H9 (cell line): ENCODE measurements at regions not wholly inside any gene's neighbourhood (a gene's known extent, or its start where the extent isn't known, plus 50 kb on each side); places are given as distances from the start of the nearest gene placed in this dataset.

Experiments
- DNase-seq: peaks from one replicate; pipeline ENCODE4 v3.0.0-alpha.2; 2017
- H2AFZ ChIP-seq: one replicate; pipeline ENCODE4 v1.6.1; 2013; ENCODE audit warnings: mild to moderate bottlenecking, low read length, control low read depth, moderate library complexity
- H2AK5ac ChIP-seq: 2 replicates; pipeline ENCODE4 v1.6.1; 2013; ENCODE audit warnings: low read length, control low read depth, mixed read lengths; ENCODE audit not compliant: insufficient read length
- H2BK120ac ChIP-seq: one replicate; pipeline ENCODE4 v1.6.1; 2013; ENCODE audit warnings: low read depth, mild to moderate bottlenecking, low read length, control low read depth, inconsistent platforms; ENCODE audit not compliant: poor library complexity, severe bottlenecking
- H2BK12ac ChIP-seq: 2 replicates; pipeline ENCODE4 v1.6.1; 2013; ENCODE audit warnings: low read length, control low read depth, mixed read lengths, low read depth; ENCODE audit not compliant: insufficient read length
- H2BK15ac ChIP-seq: 2 replicates; pipeline ENCODE4 v1.6.1; 2013; ENCODE audit warnings: low read depth, low read length, control low read depth
- H2BK20ac ChIP-seq: one replicate; pipeline ENCODE4 v1.6.1; 2013; ENCODE audit warnings: low read depth, mild to moderate bottlenecking, low read length, control low read depth, inconsistent platforms; ENCODE audit not compliant: poor library complexity, severe bottlenecking
- H2BK5ac ChIP-seq: 2 replicates; pipeline ENCODE4 v1.6.1; 2013; ENCODE audit warnings: low read length, control low read depth, mixed read lengths; ENCODE audit not compliant: insufficient read length
- H3K14ac ChIP-seq: 2 replicates; pipeline ENCODE4 v1.6.1; 2013; ENCODE audit warnings: low read length, control low read depth; ENCODE audit not compliant: insufficient read depth
- H3K18ac ChIP-seq: 2 replicates; pipeline ENCODE4 v1.6.1; 2013; ENCODE audit warnings: low read depth, mild to moderate bottlenecking, mixed read lengths, low read length, control low read depth; ENCODE audit not compliant: insufficient read length
- H3K23ac ChIP-seq: 2 replicates; pipeline ENCODE4 v1.6.1; 2013; ENCODE audit warnings: low read length, control low read depth, mixed read lengths, low read depth; ENCODE audit not compliant: insufficient read length
- H3K23me2 ChIP-seq: 2 replicates; pipeline ENCODE4 v1.6.1; 2013; ENCODE audit warnings: low read depth, mild to moderate bottlenecking, mixed read lengths, low read length, control low read depth; ENCODE audit not compliant: insufficient read length, poor library complexity, severe bottlenecking
- H3K27ac ChIP-seq: 2 replicates; pipeline ENCODE4 v1.5.1; 2013; ENCODE audit warnings: low read length, control low read depth, mixed read lengths, low read depth; ENCODE audit not compliant: insufficient read length
- H3K27me3 ChIP-seq: 2 replicates; pipeline ENCODE4 v1.6.1; 2013; ENCODE audit warnings: low read length, control low read depth, inconsistent platforms; ENCODE audit not compliant: insufficient read depth
- H3K4ac ChIP-seq: 2 replicates; pipeline ENCODE4 v1.6.1; 2013; ENCODE audit warnings: low read depth, mild to moderate bottlenecking, control low read depth, inconsistent platforms, low read length, moderate library complexity
- H3K4me1 ChIP-seq: 2 replicates; pipeline ENCODE4 v1.6.1; 2013; ENCODE audit warnings: low read length, control low read depth, inconsistent platforms; ENCODE audit not compliant: insufficient read depth
- H3K4me2 ChIP-seq: 2 replicates; pipeline ENCODE4 v1.6.1; 2013; ENCODE audit warnings: low read length, control low read depth, mixed read lengths; ENCODE audit not compliant: insufficient read length, insufficient read depth
- H3K56ac ChIP-seq: 2 replicates; pipeline ENCODE4 v1.6.1; 2013; ENCODE audit warnings: low read depth, mild to moderate bottlenecking, mixed read lengths, low read length, control low read depth; ENCODE audit not compliant: insufficient read length
- H3K79me1 ChIP-seq: 2 replicates; pipeline ENCODE4 v1.6.1; 2013; ENCODE audit warnings: low read depth, mild to moderate bottlenecking, moderate library complexity, low read length, control low read depth, inconsistent platforms; ENCODE audit not compliant: insufficient read depth, poor library complexity, severe bottlenecking
- H3K79me2 ChIP-seq: 2 replicates; pipeline ENCODE4 v1.6.1; 2013; ENCODE audit warnings: low read length, control low read depth, inconsistent platforms; ENCODE audit not compliant: insufficient read depth
- H3K9ac ChIP-seq: 2 replicates; pipeline ENCODE4 v1.6.1; 2013; ENCODE audit warnings: low read length, control low read depth, mixed read lengths; ENCODE audit not compliant: insufficient read length; ENCODE audit errors: extremely low read depth
- H3K9me3 ChIP-seq: one replicate; pipeline ENCODE4 v1.6.1; 2013; ENCODE audit warnings: low read depth, low read length, inconsistent platforms; ENCODE audit not compliant: control insufficient read depth
- H3T11ph ChIP-seq: one replicate; pipeline ENCODE4 v1.6.1; 2013; ENCODE audit warnings: mild to moderate bottlenecking, low read length, control low read depth, inconsistent platforms
- H4K20me1 ChIP-seq: one replicate; pipeline ENCODE4 v1.6.1; 2013; ENCODE audit not compliant: control insufficient read depth, insufficient read length, insufficient read depth
- H4K5ac ChIP-seq: 2 replicates; pipeline ENCODE4 v1.6.1; 2013; ENCODE audit warnings: low read depth, mild to moderate bottlenecking, mixed read lengths, low read length, control low read depth; ENCODE audit not compliant: insufficient read length
- H4K8ac ChIP-seq: replicated peaks from 2 replicates; pipeline ENCODE4 v1.6.1; 2013; ENCODE audit warnings: low read length, control low read depth, mixed read lengths, low read depth; ENCODE audit not compliant: insufficient read length
- H4K91ac ChIP-seq: 2 replicates; pipeline ENCODE4 v1.6.1; 2013; ENCODE audit warnings: low read depth, mild to moderate bottlenecking, moderate library complexity, mixed read lengths, low read length, control low read depth; ENCODE audit not compliant: insufficient read length
- H3K27ac Mint-ChIP-seq, 3 experiments: 2 replicates in 2 of 3; 3 replicates in 1 of 3; pipeline ENCODE4 v1.8.0; 2020 to 2021; ENCODE audit warnings: mixed read lengths in 3 of 3, mild to moderate bottlenecking in 1 of 3, moderate library complexity in 1 of 3
- H3K27me3 Mint-ChIP-seq: 2 replicates; pipeline ENCODE4 v1.8.0; 2021; ENCODE audit warnings: low read depth, mild to moderate bottlenecking, moderate library complexity, mixed read lengths
- H3K36me3 Mint-ChIP-seq, 3 experiments: 2 replicates in 2 of 3; 3 replicates in 1 of 3; pipeline ENCODE4 v1.8.0; 2020 to 2021; ENCODE audit warnings: low read depth in 3 of 3, mixed read lengths in 3 of 3; ENCODE audit not compliant: insufficient read depth in 1 of 3
- H3K4me1 Mint-ChIP-seq, 2 experiments: 2 replicates each; pipeline ENCODE4 v1.8.0; 2020; ENCODE audit warnings: mixed read lengths in 2 of 2
- H3K4me3 Mint-ChIP-seq, 2 experiments: 2 replicates in 1 of 2; 3 replicates in 1 of 2; pipeline ENCODE4 v1.8.0; 2020 to 2021; ENCODE audit warnings: mild to moderate bottlenecking in 2 of 2, mixed read lengths in 2 of 2, moderate library complexity in 1 of 2
- H3K9me3 Mint-ChIP-seq, 2 experiments: 2 replicates in 1 of 2; 3 replicates in 1 of 2; pipeline ENCODE4 v1.8.0; 2020; ENCODE audit warnings: mild to moderate bottlenecking in 2 of 2, mixed read lengths in 2 of 2, moderate library complexity in 1 of 2
- WGBS: extraction: QIAGEN DNeasy Blood & Tissue Kit; methylation state at CpG from one replicate; pipeline ENCODE4 v1.1.7; 2013; ENCODE audit warnings: missing lambda C conversion rate, low lambda C conversion rate, mixed read lengths; ENCODE audit not compliant: insufficient read length; ENCODE audit errors: extremely low coverage; 5-methylcytosine and 5-hydroxymethylcytosine counted together
- TF ChIP-seq, protein P1 (sequence below): fragments of 200-600 bp; sonication (generic); conservative IDR thresholded peaks from 3 replicates; pipeline ENCODE4 v1.8.0; 2021; ENCODE audit warnings: antibody characterized with exemption, mild to moderate bottlenecking

DNA sequence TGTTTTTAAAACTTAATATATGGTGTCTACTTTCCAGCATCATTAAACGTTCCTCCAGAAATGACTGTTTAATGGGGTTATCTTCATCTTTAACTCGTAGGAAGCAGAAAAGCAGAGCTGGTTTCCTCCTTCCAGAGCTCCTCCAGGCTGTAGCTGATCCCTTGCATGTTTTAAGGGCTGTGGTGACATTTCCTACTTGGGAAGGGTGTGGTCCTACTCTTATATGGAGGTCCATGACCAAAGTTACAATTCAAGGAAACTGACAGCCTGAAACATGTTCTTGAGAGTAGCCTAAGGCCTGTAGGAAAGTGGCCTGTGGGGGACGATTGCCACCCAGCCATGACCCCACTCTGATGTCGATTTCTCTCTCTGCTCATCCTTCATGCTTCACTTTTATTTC is 297.1 kb downstream of the GADD45G start:
- H4K8ac ChIP-seq = no peak overlapping the region
- no peaks in the 10 kb centered on the region for H4K20me1 ChIP-seq
- no peaks in the 10 kb centered on the region for H3K79me2 ChIP-seq
- Mint-ChIP-seq H3K27ac (no peak overlapping the region), H3K4me3 (no peak overlapping the region), H3K36me3 (no peaks in the 10 kb centered on the region), H3K4me1 (peaks cover 20 to 22% of the 10 kb centered on the region in 2 experiments), H3K9me3 (no peaks in the 10 kb centered on the region), H3K27me3 (peaks cover 4% of the 10 kb centered on the region; the same call in 1 of the 2 replicates)
- no peak overlapping the region for H4K5ac ChIP-seq
- no peak overlapping the region for H3T11ph ChIP-seq
- no peak overlapping the region for H4K91ac ChIP-seq
- no peak overlapping the region for H2AFZ ChIP-seq
- TF ChIP-seq, protein P1, sequence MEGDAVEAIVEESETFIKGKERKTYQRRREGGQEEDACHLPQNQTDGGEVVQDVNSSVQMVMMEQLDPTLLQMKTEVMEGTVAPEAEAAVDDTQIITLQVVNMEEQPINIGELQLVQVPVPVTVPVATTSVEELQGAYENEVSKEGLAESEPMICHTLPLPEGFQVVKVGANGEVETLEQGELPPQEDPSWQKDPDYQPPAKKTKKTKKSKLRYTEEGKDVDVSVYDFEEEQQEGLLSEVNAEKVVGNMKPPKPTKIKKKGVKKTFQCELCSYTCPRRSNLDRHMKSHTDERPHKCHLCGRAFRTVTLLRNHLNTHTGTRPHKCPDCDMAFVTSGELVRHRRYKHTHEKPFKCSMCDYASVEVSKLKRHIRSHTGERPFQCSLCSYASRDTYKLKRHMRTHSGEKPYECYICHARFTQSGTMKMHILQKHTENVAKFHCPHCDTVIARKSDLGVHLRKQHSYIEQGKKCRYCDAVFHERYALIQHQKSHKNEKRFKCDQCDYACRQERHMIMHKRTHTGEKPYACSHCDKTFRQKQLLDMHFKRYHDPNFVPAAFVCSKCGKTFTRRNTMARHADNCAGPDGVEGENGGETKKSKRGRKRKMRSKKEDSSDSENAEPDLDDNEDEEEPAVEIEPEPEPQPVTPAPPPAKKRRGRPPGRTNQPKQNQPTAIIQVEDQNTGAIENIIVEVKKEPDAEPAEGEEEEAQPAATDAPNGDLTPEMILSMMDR = no peak
- no peak overlapping the region for H2BK5ac ChIP-seq
- H3K9ac ChIP-seq = no peak overlapping the region
- no peak overlapping the region for H3K4ac ChIP-seq
- no peak overlapping the region for H3K27ac ChIP-seq
- no peaks in the 10 kb centered on the region for H3K79me1 ChIP-seq
- H3K23me2 ChIP-seq = no peaks in the 10 kb centered on the region
- no peak for DNase-seq
- no peaks in the 10 kb centered on the region for H3K27me3 ChIP-seq
- H3K23ac ChIP-seq = no peak overlapping the region
- no peak overlapping the region for H2BK20ac ChIP-seq
- no peak overlapping the region for H2AK5ac ChIP-seq
- no peak overlapping the region for H3K18ac ChIP-seq
- no peak overlapping the region for H3K4me2 ChIP-seq
- no CpG with 5 or more reads among the region's 4 CpGs for WGBS
- H2BK15ac ChIP-seq = no peak overlapping the region
- H2BK12ac ChIP-seq = no peak overlapping the region
- no peak overlapping the region for H3K56ac ChIP-seq
- H3K9me3 ChIP-seq = no peaks in the 10 kb centered on the region
- H3K4me1 ChIP-seq = peaks cover 5% of the 10 kb centered on the region
- no peak overlapping the region for H2BK120ac ChIP-seq
- no peak overlapping the region for H3K14ac ChIP-seq
